Dermis microvascular lymphatic vessel endothelial cell (primary cell): ENCODE measurements at regions not wholly inside any gene's neighbourhood (a gene's known extent, or its start where the extent isn't known, plus 50 kb on each side); places are given as distances from the start of the nearest gene placed in this dataset.
A peak's percentile ranks its signal among the peaks of the same experiment; 100 is the strongest.

Experiments used
- DNase-seq, 2 donors: peaks; one replicate each; pipeline versions ENCODE4 v3.0.0 to v3.0.0-alpha.2; 2010; ENCODE audit warnings: low read depth in 2 of 2

GRCh38 chr6:100137759-100138158 is 143.7 kb upstream of the MCHR2 start:
- DNase-seq: no peak

GRCh38 chr6:100136590-100136989 is 142.6 kb upstream of the MCHR2 start:
- DNase-seq: no peak

DNA sequence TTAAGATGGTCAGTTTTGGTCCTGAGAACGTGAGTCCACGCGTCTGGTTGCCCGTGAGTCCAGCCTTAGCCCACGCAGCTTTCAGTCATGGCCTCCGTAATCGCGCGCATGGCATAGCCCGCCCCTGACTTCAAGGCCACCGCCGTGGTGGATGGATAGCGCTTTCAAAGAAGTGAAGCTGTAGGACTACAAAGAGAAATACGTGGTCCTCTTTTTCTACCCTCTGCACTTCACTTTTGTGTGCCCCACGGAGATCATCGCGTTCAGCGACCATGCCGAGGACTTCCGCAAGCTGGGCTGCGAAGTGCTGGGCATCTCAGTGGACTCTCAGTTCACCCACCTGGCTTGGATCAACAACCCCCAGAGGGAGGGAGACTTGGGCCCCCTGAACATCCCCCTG is 142.0 kb upstream of the MCHR2 start:
- no peak for DNase-seq

DNA sequence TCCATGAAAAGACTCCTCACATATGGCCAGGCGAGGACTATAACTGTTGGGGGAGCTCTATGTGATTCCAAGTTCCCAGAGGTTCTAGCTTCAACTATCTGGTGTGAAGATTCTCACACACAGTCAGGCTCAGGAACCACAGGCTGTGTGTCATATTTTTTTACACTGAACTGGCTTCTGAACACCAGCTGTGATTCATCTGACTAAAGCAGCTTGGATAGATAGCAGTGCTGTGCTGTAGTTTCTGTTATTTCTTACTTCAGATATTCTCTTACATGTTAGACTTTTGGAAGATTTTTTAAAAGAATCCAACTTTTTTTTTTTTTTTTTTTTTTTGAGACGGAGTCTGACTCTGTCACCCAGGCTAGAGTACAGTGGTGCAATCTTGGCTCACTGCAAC is 140.7 kb upstream of the MCHR2 start:
- DNase-seq: no peak

- peak in 1 of 2 donors; percentile 26 for DNase-seq
Observed at GRCh38 chr6:100134297-100134696, 140.3 kb upstream of the MCHR2 start.

DNA sequence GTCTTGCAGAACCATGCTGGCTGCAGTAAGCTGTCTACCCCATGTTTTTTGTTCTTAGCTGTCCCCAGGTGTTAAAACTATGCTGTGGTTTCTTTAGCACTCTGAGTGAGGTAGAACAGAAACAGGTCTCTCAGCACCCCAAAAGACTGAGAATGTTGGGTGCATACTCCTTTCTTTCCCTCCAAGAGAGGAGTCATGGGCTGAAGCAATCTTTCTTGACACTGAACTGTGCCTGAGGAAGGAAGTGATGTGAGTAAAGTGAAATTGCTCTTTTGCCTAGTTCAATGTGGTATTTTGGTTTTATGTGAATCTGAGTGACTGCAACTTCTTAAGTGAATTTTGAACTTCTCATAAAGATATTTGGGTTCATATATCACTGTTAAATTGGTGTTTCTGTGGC is 138.0 kb upstream of the MCHR2 start:
- no peak for DNase-seq

GRCh38 chr6:100130630-100131029 is 136.6 kb upstream of the MCHR2 start:
- DNase-seq: no peak

- DNase-seq: no peak
Observed at GRCh38 chr6:100126790-100127484, 132.9 kb upstream of the MCHR2 start.

GRCh38 chr6:100121854-100122609 is 128.0 kb upstream of the MCHR2 start:
- no peak for DNase-seq

- no peak for DNase-seq
Observed at GRCh38 chr6:100119261-100119660, 125.2 kb upstream of the MCHR2 start.

- no peak for DNase-seq
Observed at GRCh38 chr6:100118301-100118700, 124.3 kb upstream of the MCHR2 start.

DNA sequence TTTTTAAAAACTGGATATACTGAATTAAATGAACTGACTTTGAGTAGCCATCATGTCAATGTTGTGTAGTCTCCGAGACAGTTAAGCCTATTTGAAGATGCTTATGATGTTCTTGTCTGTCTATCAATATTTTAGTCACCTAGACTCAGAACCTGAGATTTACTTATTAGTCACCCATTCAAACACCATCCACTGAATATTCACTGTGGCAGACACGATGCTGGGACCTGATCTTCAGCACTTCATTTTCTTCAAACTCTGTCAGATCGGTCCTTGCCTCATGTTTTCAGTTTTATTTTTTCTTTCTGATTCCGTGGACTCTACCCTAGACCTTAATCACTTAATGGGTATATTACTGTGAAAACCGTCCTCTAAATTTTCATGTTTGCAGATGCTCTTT is 123.7 kb upstream of the MCHR2 start:
- DNase-seq: no peak

DNA sequence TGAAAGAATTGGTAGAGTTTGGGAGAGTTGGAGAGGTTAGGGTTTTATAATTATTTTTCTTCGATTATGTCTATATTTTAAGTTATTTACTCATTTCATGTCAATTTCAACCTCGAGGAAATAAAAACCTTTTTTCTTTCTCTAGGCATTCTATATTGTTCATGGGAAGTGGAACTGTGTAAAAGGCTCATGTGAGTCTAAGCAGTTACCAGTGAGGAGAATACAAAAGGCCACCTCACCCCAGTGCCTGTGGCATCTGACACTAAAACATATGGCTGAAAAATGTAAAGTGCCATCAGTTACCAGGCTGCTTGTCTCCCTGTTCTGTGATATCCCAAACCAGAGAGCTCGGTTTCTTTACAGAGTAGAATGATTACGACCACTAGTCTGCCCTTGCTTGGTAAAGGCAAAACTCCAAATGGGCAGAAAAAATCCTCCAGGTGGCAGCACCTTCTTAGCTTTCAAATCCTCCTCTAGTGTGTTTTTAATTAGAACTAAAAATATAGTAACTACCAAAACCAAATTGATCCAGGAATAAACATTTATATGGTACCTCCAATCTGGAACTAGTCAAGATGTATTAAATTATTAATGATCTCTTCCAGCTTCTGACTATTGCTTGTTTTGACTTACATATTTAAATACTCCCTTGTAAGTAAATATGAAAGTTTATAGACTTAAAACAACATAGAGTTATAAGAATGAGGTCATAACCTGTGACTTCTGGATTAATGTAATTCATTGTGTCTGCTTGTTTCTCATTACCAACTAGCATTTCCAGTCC is 122.6 kb upstream of the MCHR2 start:
- peak; percentile 57 to 77 for DNase-seq

DNA sequence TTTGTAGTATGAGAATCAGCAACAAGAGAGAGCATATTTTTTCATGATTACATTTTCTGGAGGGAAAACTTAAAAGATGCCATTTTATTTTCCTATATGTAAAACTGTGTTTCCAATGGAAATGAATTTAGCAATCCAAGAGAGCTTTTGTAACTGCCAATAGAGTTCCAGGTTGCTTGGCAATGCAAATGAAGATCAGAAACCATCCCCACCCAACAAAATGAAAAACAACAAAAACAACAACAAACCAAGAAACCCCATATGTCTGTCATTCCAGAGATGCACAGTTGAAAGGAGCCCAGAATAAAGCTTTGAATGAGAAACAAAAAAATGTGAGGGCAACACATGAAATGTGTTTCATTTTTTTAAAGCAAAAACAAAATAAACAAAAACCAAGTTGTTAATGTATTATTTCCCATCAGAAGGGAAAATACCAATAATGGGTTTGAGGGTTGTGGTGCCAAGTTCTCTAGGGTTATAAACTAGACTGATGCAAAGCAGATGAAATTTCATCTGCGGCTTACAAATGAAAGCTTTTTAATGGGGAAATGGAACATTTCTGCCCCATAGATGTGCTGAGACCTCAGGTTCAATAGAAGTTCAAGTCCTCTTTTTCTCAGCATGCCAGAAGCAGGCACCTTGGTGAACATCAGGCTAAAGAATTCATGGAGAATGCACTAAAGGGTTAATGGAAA is 121.5 kb upstream of the MCHR2 start:
- no peak for DNase-seq

- DNase-seq: no peak
Observed at GRCh38 chr6:100112855-100113508, 119.0 kb upstream of the MCHR2 start.

DNA sequence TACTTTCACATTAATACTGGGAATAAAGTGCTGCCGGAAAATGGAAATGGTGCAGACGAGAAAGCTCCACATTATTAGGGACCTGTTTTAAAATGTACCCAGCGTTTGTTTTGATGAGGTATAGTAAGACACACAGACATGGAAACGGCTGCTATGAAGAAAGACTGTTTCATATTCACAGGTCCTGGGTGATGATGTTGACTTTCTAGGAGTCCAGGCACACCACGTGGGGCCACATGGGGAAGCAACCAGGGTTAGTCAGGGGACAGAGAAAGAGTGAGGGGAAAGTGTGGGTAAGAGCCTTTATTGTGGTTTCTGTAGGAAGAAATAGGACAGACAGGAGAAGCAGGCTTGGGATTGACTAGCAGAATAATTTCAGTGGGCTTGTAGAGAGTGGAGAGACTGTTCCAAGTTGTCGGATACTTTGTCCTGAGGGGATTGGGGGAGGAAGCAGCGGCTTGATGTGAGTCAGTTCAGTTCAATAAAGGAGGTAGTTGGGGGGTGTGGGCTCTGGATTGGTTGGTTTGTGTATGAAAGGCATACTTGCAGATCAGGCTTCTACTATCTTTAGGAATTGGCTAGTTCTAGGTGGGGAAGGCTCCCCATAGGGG is 112.0 kb upstream of the MCHR2 start:
- no peak for DNase-seq

- DNase-seq: no peak
Observed at GRCh38 chr6:100105138-100105537, 111.1 kb upstream of the MCHR2 start.

DNA sequence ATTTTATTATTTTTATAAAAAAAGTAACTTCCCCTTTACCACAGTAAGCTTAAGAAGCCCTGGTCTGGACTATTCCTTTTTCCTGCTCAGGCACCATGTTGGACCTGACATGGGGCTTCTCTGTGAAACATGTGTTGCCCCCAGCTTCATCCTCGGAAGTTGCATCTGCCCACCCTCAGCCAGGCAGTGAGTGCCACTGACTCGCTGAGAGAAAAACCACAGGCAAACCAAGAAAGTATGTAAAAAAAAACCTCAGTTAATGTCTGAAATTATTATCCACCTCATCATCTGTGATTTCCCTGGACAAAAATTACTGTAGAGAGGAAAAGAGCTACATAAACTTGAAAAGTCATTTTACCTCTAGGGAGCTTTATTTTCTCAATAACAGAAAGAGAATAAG is 109.9 kb upstream of the MCHR2 start:
- DNase-seq: no peak

- no peak for DNase-seq
Observed at GRCh38 chr6:100103194-100103593, 109.2 kb upstream of the MCHR2 start.

DNA sequence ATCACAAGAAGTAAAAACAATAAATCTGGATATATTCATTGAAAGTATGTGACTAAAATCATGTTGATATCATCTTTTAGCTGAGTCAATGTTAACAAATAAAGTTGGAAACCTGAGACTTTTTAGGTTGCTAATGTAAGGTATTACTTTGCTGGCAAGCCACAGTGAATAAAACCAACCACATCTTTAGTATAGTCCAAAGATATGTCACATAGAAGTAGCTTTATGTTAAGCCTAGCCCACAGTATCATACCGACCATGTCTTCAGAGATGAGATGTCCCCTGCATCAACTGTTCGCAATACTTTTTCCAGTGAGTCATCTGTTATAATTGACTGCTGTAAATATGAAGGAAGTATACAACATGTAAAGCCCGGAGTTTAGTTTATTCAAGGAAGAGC is 107.6 kb upstream of the MCHR2 start:
- DNase-seq: no peak

DNA sequence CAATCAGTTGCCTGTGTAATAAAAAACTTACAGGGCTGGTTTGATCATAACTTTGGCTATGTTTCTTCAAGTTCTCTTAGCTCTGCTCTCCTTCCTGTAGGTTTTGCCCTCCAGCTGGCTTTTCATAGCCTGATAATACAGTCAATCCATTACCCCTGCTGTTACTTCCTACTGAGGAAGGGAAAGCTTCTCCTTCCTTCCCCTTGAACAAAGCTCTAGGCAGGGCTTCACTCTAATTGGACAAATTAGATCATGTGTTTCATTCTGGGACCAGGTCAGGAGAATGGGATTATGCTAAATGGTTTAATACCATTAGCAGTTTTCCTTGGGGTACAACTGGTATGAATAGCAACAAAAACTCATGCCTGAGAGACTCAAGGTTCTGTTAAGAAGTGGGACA is 106.8 kb upstream of the MCHR2 start:
- no peak for DNase-seq
